ENCODE measurements at regions not wholly inside any gene's neighbourhood (a gene's known extent, or its start where the extent isn't known, plus 50 kb on each side); places are given as distances from the start of the nearest gene placed in this dataset.

GRCh38 chr19:28301463-28301862 is 911.5 kb downstream of the UQCRFS1 start:
- H3K36me3 ChIP-seq, result no peaks in the 10 kb centered on the region
- intact Hi-C loops (cut with DNase I; ENCODE audit: low total_unique reads), result no loop called here
- H3K9me3 ChIP-seq, result peaks cover 0 to 5% (median 0%) of the 10 kb centered on the region in 8 donors
- DNase-seq, result no peak
- TF ChIP-seq POLR2AphosphoS5 (IDR thresholded peaks at IDR 0.05) (no peak), CTCF (IDR thresholded peaks at IDR 0.05 in 8 of 11, conservative IDR thresholded peaks at IDR 0.05 in 3 of 11) (no peak), POLR2A (IDR thresholded peaks at IDR 0.05) (no peak)
- peaks cover 0 to 4% (median 0%) of the 10 kb centered on the region in 7 donors for H3K27me3 ChIP-seq (replicated peaks in 1 of 7)
- H3K4me1 ChIP-seq, result no peaks in the 10 kb centered on the region
- H3K4me3 ChIP-seq, result no peak overlapping the region
- no peak overlapping the region for H3K27ac ChIP-seq

GRCh38 chr19:28299649-28300048 is 913.3 kb downstream of the UQCRFS1 start:
- Histone ChIP-seq H3K27ac (no peak overlapping the region), H3K27me3 (replicated peaks in 1 of 7) (peaks cover 0 to 4% (median 0%) of the 10 kb centered on the region in 7 donors), H3K4me3 (no peak overlapping the region), H3K36me3 (no peaks in the 10 kb centered on the region), H3K9me3 (peaks cover 0 to 12% (median 0%) of the 10 kb centered on the region in 8 donors), H3K4me1 (no peaks in the 10 kb centered on the region)
- TF ChIP-seq POLR2AphosphoS5 (IDR thresholded peaks at IDR 0.05), result no peak
- no peak for TF ChIP-seq POLR2A (IDR thresholded peaks at IDR 0.05)
- no peak for TF ChIP-seq CTCF (IDR thresholded peaks at IDR 0.05 in 8 of 11, conservative IDR thresholded peaks at IDR 0.05 in 3 of 11)
- DNase-seq, result no peak
- 52 to 68% (median 58%) methylated on average over 3 to 7 of the region's 7 CpGs for WGBS, 5 donors
- intact Hi-C loops (cut with DNase I; ENCODE audit: low total_unique reads), result no loop called here

- Histone ChIP-seq H3K4me3 (no peak overlapping the region), H3K27ac (no peak overlapping the region), H3K4me1 (no peaks in the 10 kb centered on the region), H3K9me3 (peaks cover 0 to 12% (median 0%) of the 10 kb centered on the region in 8 donors), H3K36me3 (no peaks in the 10 kb centered on the region), H3K27me3 (replicated peaks in 1 of 7) (peaks cover 0 to 4% (median 0%) of the 10 kb centered on the region in 7 donors)
- no peak for TF ChIP-seq CTCF (IDR thresholded peaks at IDR 0.05 in 8 of 11, conservative IDR thresholded peaks at IDR 0.05 in 3 of 11)
- TF ChIP-seq POLR2AphosphoS5 (IDR thresholded peaks at IDR 0.05), result no peak
- no peak for TF ChIP-seq POLR2A (IDR thresholded peaks at IDR 0.05)
- WGBS, 5 donors, result 37 to 55% (median 38%) methylated on average over 11 of the region's 11 CpGs
- no peak for DNase-seq
- intact Hi-C loops (cut with DNase I; ENCODE audit: low total_unique reads), result no loop called here
Observed at GRCh38 chr19:28297586-28298157, 915.3 kb downstream of the UQCRFS1 start.

DNA sequence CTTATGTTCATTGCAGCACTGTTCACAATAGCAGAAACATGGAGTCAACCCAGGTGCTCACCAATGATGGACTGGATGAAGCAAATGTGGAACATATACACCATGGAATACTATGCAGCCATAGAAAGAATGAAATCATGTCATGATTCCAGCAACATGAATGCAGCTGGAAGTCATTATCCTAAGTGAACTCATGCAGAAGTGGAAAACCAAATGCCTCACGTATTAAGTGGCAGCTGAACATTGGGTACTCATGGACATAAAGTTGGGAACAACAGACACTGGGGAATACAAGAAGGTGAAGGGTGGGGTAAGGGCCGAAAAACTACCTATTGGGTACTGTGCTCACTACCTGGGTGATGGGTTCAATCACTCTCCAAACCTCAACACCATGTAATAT is 915.9 kb downstream of the UQCRFS1 start:
- DNase-seq, result no peak
- 71 to 87% (median 77%) methylated on average over 2 of the region's 2 CpGs for WGBS, 5 donors
- Histone ChIP-seq H3K27ac (no peak overlapping the region), H3K27me3 (replicated peaks in 1 of 7) (peaks cover 0 to 4% (median 0%) of the 10 kb centered on the region in 7 donors), H3K4me1 (no peaks in the 10 kb centered on the region), H3K36me3 (no peaks in the 10 kb centered on the region), H3K4me3 (no peak overlapping the region), H3K9me3 (peaks cover 0 to 12% (median 0%) of the 10 kb centered on the region in 8 donors)
- TF ChIP-seq POLR2A (IDR thresholded peaks at IDR 0.05), result no peak
- no peak for TF ChIP-seq POLR2AphosphoS5 (IDR thresholded peaks at IDR 0.05)
- no peak for TF ChIP-seq CTCF (IDR thresholded peaks at IDR 0.05 in 8 of 11, conservative IDR thresholded peaks at IDR 0.05 in 3 of 11)
- intact Hi-C loops (cut with DNase I; ENCODE audit: low total_unique reads), result no loop called here

Data from spleen (tissue), 11 donors.